ENCODE measurements at regions not wholly inside any gene's neighbourhood (a gene's known extent, or its start where the extent isn't known, plus 50 kb on each side); places are given as distances from the start of the nearest gene placed in this dataset.
"Not testable (repeated sequence)": the region's sequence is repeated elsewhere in the genome, so short reads cannot be mapped to it uniquely, and the experiment has no call there.

DNA sequence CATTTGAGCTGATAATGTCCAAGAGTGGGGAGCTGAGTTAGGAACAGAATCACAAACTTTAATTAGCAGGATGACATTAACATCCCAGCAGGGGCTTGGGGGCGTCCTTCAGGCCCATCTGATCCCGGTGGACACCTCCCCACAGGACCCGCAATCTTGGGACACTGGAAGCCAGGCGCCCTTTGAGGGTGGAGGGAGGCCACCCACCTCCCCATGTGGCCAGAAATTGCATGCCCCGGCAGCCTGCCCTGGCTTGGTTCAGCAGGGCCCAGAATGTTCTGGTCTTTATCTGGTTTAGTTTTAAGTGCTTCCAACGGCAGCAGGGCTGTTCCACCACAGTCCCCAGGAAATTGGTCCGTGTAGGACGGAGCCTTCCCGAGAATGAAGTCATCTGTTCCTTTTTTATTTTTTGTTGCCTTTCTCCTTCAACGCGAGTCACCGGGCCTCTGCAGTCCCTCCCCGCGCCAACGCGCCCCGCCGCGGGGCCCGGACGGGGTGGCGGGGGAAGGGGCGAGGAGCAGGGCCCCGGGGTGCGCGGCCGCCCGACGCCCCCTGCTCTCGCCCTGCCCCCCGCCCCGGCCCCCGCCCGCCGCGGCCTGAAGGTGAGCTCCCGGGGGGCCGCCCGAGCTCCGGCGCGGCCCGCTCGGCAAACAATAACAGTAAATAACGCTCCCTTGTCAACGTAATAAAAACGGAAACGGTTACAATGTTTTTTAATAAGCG is 207.9 kb downstream of the C9orf50 start:
- no peak for DNase-seq (ENCODE audit: extremely low spot score)
- ChIA-PET POLR2A (no interaction called here), CTCF (no interaction called here)
- TF ChIP-seq, protein P1, sequence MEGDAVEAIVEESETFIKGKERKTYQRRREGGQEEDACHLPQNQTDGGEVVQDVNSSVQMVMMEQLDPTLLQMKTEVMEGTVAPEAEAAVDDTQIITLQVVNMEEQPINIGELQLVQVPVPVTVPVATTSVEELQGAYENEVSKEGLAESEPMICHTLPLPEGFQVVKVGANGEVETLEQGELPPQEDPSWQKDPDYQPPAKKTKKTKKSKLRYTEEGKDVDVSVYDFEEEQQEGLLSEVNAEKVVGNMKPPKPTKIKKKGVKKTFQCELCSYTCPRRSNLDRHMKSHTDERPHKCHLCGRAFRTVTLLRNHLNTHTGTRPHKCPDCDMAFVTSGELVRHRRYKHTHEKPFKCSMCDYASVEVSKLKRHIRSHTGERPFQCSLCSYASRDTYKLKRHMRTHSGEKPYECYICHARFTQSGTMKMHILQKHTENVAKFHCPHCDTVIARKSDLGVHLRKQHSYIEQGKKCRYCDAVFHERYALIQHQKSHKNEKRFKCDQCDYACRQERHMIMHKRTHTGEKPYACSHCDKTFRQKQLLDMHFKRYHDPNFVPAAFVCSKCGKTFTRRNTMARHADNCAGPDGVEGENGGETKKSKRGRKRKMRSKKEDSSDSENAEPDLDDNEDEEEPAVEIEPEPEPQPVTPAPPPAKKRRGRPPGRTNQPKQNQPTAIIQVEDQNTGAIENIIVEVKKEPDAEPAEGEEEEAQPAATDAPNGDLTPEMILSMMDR (IDR thresholded peaks at IDR 0.05; ENCODE audit: control extremely low read depth, extremely low read depth, low read depth, missing control alignments), result no peak

DNA sequence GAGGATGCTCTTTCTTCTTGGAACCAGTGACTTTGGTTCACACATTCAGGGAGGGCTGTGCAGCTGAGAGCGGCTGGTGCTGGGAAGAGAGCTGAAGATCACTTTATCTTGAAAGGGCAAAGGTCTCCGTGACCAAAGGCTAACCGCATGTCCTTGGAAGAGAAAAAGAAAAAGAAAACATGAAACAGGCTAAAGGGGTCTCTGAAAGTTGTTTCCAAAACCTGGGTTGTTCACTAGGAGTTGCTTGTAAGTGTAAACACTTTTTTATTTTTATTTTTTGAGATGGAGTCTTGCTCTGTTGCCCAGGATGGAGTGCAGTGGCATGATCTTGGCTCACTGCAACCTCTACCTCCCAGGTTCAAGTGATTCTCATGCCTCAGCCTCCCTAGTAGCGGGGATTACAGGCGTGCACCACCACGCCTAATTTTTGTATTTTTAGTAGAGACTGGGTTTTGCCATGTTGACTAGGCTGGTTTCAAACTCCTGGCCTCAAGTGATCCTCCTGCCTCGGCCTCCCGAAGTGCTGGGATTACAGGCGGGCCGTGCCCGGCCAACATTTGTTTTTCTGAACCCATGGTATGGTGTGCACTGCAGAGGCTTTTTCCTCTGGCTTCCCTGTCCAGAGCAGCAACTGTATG is 208.6 kb downstream of the C9orf50 start:
- POLR2A ChIA-PET; DNase-seq (ENCODE audit: extremely low spot score): not testable (repeated sequence)
- CTCF ChIA-PET, result interaction anchor here (1.6 kb wide), 1 partner anchor 238 kb away, joined by 3 read pairs; no protein-coding TSS in a partner anchor

DNA sequence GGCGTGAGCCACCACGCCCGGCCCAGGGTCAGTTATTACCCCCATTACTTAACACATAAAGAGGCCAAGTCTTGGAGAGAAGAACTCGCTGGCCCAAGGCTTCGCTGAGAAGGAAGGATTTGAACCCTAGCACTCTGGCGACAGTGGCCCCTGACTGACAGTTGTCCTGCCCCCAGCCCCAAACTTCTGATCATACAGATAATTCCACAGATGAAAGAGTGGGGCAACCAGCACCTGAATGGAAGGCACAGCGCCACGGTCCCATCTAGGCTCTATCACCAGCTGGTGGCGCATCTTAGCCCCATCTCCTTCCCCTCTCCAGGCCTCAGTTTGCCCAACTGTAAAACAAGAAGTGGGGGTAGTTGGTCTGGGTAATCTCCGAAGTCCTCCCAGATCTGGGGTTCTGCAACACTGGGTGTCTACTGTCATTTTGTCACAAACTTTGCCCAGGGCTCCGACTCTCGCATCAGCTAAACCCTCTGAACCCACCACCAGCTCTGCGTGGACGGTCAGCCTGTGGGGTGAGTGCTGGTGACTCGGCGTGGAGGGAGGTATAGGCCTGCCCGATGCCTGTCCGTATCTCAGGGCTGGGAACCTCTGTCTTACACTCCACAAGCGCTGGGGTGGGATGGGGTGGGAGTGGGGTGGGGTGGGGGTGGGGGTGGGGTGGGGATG is 209.3 kb downstream of the C9orf50 start:
- TF ChIP-seq, protein P1 (IDR thresholded peaks at IDR 0.05; ENCODE audit: control extremely low read depth, extremely low read depth, low read depth, missing control alignments), result no peak
- DNase-seq (ENCODE audit: extremely low spot score), result no peak
- ChIA-PET POLR2A (no interaction called here), CTCF (interaction anchor here (1.6 kb wide), 1 partner anchor 237 kb away, joined by 3 read pairs; no protein-coding TSS in a partner anchor)

DNA sequence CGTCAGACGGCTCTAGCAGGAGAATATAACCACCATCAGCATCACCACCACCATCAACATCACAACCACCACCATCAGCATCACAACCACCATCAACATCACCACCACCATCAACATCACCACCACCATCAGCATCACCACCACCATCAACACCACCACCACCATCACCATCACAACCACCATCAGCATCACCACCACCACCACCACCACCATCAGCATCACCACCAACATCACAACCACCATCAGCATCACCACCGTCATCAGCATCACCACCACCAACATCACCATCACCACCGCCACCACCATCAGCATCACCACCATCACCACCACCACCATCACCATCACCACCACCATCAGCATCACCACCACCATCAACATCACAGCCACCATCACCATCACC is 210.7 kb downstream of the C9orf50 start:
- TF ChIP-seq, protein P1 (IDR thresholded peaks at IDR 0.05; ENCODE audit: control extremely low read depth, extremely low read depth, low read depth, missing control alignments), result no peak
- POLR2A ChIA-PET, result no interaction called here
- no peak for DNase-seq (ENCODE audit: extremely low spot score)
- CTCF ChIA-PET, result no interaction called here

DNA sequence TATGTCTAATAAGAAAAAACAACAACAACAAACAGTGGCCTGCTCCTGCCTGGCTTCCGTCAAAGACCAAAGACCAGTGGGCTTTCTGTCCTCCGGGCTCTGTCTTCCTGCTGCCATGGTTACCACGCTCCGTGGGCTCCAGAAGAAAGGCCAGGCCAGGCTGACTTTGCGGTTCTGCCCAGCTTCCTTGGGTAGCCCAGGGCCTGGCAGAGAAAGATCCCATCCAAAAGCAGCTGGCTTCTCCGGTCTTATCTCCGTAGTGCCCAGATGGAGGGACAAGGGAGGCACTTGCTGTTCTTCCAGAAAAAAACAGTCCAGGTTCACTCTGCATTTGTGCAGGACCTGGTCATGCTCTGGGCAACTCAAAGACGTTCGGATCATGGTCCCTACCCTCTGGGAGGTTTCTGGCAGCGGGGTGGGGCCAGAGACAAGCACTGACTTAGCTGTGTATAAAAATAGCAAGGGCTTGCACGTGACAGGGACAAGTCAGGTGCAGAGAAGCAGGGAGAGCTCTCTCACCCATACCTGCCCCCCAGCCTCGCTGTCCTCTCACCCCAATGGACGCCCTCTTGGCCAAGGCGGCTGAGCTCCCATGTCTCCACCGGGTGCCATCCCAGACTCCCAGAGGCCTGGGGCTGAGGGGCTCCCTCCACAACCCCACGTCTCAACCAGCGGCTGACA is 212.2 kb downstream of the C9orf50 start:
- no peak for DNase-seq (ENCODE audit: extremely low spot score)
- ChIA-PET POLR2A (no interaction called here), CTCF (no interaction called here)
- TF ChIP-seq, protein P1 (IDR thresholded peaks at IDR 0.05; ENCODE audit: control extremely low read depth, extremely low read depth, low read depth, missing control alignments), result no peak

DNA sequence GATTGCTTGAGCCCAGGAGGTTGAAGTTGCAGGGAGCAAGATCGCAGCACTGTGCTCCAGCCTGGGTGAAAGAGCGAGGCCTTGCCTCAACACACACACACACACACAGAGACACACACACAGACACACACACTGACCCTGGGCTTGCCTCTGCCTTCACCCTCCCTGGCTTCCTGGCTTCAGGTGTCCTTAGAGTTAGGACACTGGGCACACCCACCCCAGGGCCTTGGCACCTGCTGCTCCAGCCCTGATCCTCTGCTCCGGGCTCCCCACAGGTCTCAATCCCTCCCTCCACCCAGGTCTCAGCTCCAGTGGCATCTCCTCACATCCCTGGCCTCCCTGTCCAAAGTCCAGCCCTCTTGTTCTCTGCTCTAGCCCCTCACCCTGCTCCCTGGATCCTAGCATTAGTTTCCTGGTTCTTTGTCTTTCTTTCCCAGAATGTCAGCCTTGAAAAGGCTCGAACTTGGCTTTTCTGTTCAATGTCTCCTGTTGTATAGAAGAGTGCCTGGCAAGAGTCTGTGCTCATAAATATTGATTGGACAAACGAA is 212.9 kb downstream of the C9orf50 start:
- TF ChIP-seq, protein P1 (IDR thresholded peaks at IDR 0.05; ENCODE audit: control extremely low read depth, extremely low read depth, low read depth, missing control alignments), result no peak
- CTCF ChIA-PET, result no interaction called here
- POLR2A ChIA-PET, result no interaction called here
- DNase-seq (ENCODE audit: extremely low spot score), result no peak
